ENCODE measurements at regions not wholly inside any gene's neighbourhood (a gene's known extent, or its start where the extent isn't known, plus 50 kb on each side); places are given as distances from the start of the nearest gene placed in this dataset.

GRCh38 chr20:19885594-19885938 lies 127.5 kb downstream of the RIN2 start:
- no peak for TF ChIP-seq CTCF (conservative IDR thresholded peaks at IDR 0.05; ENCODE audit: low read length)
- TF ChIP-seq EZH2phosphoT487 (IDR thresholded peaks at IDR 0.05; ENCODE audit: borderline replicate concordance): no peak

All from Loucy (cell line).